ENCODE measurements at regions not wholly inside any gene's neighbourhood (a gene's known extent, or its start where the extent isn't known, plus 50 kb on each side); places are given as distances from the start of the nearest gene placed in this dataset.

DNA sequence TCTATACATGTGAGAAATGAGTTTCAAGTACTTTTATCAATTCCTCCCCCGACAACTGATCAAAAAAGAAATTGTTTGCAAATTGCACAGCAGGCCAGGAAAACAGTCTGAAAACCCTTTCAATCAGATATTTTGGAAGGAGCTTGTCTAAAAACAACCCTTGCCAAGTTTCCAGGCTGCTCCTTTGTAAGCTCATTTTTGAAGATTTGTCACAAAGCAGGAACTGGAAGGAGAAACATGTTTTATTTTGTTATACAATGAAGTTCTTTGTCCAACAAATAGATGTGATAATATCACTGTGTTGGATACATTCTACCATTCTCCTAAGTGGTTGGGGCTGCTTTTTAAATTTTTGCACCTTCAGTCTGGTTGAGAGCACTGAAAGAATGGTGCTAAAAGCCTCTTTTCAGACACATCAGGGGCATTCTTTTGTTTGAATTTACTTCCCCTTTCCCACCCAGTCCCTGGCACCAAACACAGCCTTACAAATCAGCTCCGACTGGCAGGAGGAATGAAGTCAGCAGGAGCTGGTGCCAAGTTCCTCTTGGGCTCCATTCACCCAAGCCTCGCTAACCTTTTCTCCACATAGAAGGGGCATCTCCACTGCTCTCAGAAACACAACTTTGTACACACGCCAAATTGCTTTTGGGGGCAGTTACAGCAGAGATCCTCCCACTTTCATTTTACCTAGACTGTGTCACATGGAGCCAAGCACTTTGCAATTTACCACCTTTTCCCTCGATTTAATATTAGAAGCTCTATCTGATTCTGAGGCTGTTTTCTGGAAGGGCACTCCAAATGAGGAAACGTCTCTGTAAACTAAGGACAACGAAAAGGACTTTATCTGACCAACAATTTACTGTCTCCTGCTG is 88.0 kb downstream of the C1D start:
- DNase-seq (ENCODE audit: low spot score) = no peak

- DNase-seq (ENCODE audit: low spot score) = no peak
Observed at GRCh38 chr2:67977464-67977863, 85.3 kb downstream of the C1D start.

- no peak for DNase-seq (ENCODE audit: low spot score)
Observed at GRCh38 chr2:67982956-67983355, 79.8 kb downstream of the C1D start.

DNA sequence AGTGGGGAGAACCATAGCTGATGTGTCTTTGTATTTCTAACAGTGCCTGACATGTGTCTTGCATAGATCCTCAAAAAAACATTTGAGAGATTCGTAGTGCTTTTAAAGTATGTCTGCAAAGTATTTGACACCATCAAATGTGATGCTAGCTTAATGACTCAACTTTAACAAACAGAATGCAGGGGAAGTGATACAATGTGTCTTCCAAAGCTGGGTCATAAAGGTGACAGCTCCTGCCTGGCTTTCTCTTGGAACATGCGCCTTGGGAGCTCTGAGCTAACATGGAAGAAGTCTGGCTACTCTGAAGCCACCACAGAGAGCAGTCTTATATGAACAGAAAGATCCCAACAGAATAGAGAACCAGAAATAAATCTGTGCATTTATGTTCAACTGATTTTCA is 78.2 kb downstream of the C1D start:
- peak; percentile 1 for DNase-seq (ENCODE audit: low spot score)

- no peak for DNase-seq (ENCODE audit: low spot score)
Observed at GRCh38 chr2:67985586-67985985, 77.2 kb downstream of the C1D start.

- no peak for DNase-seq (ENCODE audit: low spot score)
Observed at GRCh38 chr2:67986258-67986657, 76.5 kb downstream of the C1D start.

Measured in kidney capillary endothelial cell (primary cell).